Neural cell (in vitro differentiated cells): ENCODE measurements at regions not wholly inside any gene's neighbourhood (a gene's known extent, or its start where the extent isn't known, plus 50 kb on each side); places are given as distances from the start of the nearest gene placed in this dataset.

Source experiments
- H2AFZ ChIP-seq: fragments of 200-600, 300-800 bp; sonication (generic), shearing (Covaris generic); 2 replicates; pipeline ENCODE4 v1.6.0; 2014; ENCODE audit warnings: low read depth, mild to moderate bottlenecking, antibody characterized with exemption, low read length, moderate library complexity
- H3F3A ChIP-seq: fragments of 200-600 bp; shearing (Covaris generic); 2 replicates; pipeline ENCODE4 v1.6.1; 2016; ENCODE audit warnings: mild to moderate bottlenecking, moderate library complexity, mixed read lengths, antibody characterized with exemption, low read length; ENCODE audit not compliant: insufficient read depth, poor library complexity, severe bottlenecking
- H3K27ac ChIP-seq: fragments of 200-600, 300-800 bp; sonication (generic), shearing (Covaris generic); 2 replicates; pipeline ENCODE4 v1.5.1; 2014; ENCODE audit warnings: mild to moderate bottlenecking, low read length, moderate library complexity
- H3K27me3 ChIP-seq: fragments of 300-800, 200-600 bp; sonication (generic), shearing (Covaris generic); 2 replicates; pipeline ENCODE4 v1.6.0; 2014; ENCODE audit warnings: mild to moderate bottlenecking, low read depth, low read length, moderate library complexity; ENCODE audit not compliant: insufficient read depth
- H3K36me3 ChIP-seq: fragments of 300-800, 200-600 bp; sonication (generic), shearing (Covaris generic); 2 replicates; pipeline ENCODE4 v1.5.1; 2014; ENCODE audit warnings: mild to moderate bottlenecking, antibody characterized with exemption, low read length, moderate library complexity; ENCODE audit not compliant: insufficient read depth
- H3K4me2 ChIP-seq: fragments of 300-800, 200-600 bp; sonication (generic), shearing (Covaris generic); 2 replicates; pipeline ENCODE4 v1.6.0; 2014; ENCODE audit warnings: mild to moderate bottlenecking, low read length
- H3K4me3 ChIP-seq: fragments of 300-800, 200-600 bp; sonication (generic), shearing (Covaris generic); 2 replicates; pipeline ENCODE4 v1.5.1; 2014; ENCODE audit warnings: mild to moderate bottlenecking, low read length, moderate library complexity
- H3K79me2 ChIP-seq: fragments of 200-600 bp; shearing (Covaris generic); replicated peaks from 2 replicates; pipeline ENCODE4 v1.6.0; 2014; ENCODE audit warnings: mild to moderate bottlenecking, low read length, moderate library complexity; ENCODE audit not compliant: insufficient read depth
- H3K9ac ChIP-seq: fragments of 300-800, 200-600 bp; sonication (generic), shearing (Covaris generic); 2 replicates; pipeline ENCODE4 v1.6.1; 2016; ENCODE audit warnings: mild to moderate bottlenecking, low read length, mixed read lengths
- H3K9me2 ChIP-seq: fragments of 200-600 bp; shearing (Covaris generic); 2 replicates; pipeline ENCODE4 v1.6.1; 2016; ENCODE audit warnings: mild to moderate bottlenecking, low read length, mixed read lengths; ENCODE audit not compliant: insufficient read depth
- H3K9me3 ChIP-seq: fragments of 200-600, 300-800 bp; sonication (generic), shearing (Covaris generic); 2 replicates; pipeline ENCODE4 v1.6.1; 2016; ENCODE audit warnings: mild to moderate bottlenecking, mixed run types, low read length, moderate library complexity, mixed read lengths
- H4K20me1 ChIP-seq: fragments of 200-600 bp; shearing (Covaris generic); 2 replicates; pipeline ENCODE4 v1.6.1; 2016; ENCODE audit warnings: mild to moderate bottlenecking, mixed run types; ENCODE audit not compliant: insufficient read depth
- EP300 ChIP-seq: fragments of 450-650 bp; conservative IDR thresholded peaks from 2 replicates; pipeline ENCODE4 v1.6.1; 2014; ENCODE audit warnings: antibody characterized with exemption, mild to moderate bottlenecking, moderate library complexity; ENCODE audit not compliant: poor library complexity, severe bottlenecking
- EZH2 ChIP-seq: fragments of 200-600, 300-800 bp; shearing (Covaris generic), sonication (generic); IDR thresholded peaks from 2 replicates; pipeline ENCODE4 v1.6.1; 2014; ENCODE audit warnings: antibody characterized with exemption, low read length, borderline replicate concordance, mild to moderate bottlenecking; ENCODE audit not compliant: insufficient read depth, poor library complexity, severe bottlenecking
- MXI1 ChIP-seq: fragments of 450-650 bp; conservative IDR thresholded peaks from 2 replicates; pipeline ENCODE4 v1.6.1; 2014; ENCODE audit warnings: antibody characterized with exemption, mild to moderate bottlenecking; ENCODE audit not compliant: poor library complexity, severe bottlenecking
- POLR2AphosphoS5 ChIP-seq: IDR thresholded peaks from 2 replicates; pipeline ENCODE4 v1.6.1; 2012
- RAD21 ChIP-seq: fragments of 450-650 bp; conservative IDR thresholded peaks from 2 replicates; pipeline ENCODE4 v1.6.1; 2014; ENCODE audit warnings: antibody characterized with exemption, mild to moderate bottlenecking, moderate library complexity
- SMC3 ChIP-seq: fragments of 450-650 bp; conservative IDR thresholded peaks from 2 replicates; pipeline ENCODE4 v1.6.1; 2014; ENCODE audit warnings: antibody characterized with exemption, mild to moderate bottlenecking, moderate library complexity; ENCODE audit not compliant: poor library complexity
- TAF1 ChIP-seq: IDR thresholded peaks from 2 replicates; pipeline ENCODE4 v1.6.1; 2012; ENCODE audit warnings: low read depth
- TF ChIP-seq, protein P1 (sequence below): IDR thresholded peaks from 2 replicates; pipeline ENCODE4 v1.6.1; 2012; ENCODE audit warnings: borderline replicate concordance
- TF ChIP-seq, protein P2 (sequence below): fragments of 450-650 bp; IDR thresholded peaks from 2 replicates; pipeline ENCODE4 v1.5.1; 2014; ENCODE audit warnings: antibody characterized with exemption, mild to moderate bottlenecking, moderate library complexity; ENCODE audit not compliant: poor library complexity, severe bottlenecking

DNA sequence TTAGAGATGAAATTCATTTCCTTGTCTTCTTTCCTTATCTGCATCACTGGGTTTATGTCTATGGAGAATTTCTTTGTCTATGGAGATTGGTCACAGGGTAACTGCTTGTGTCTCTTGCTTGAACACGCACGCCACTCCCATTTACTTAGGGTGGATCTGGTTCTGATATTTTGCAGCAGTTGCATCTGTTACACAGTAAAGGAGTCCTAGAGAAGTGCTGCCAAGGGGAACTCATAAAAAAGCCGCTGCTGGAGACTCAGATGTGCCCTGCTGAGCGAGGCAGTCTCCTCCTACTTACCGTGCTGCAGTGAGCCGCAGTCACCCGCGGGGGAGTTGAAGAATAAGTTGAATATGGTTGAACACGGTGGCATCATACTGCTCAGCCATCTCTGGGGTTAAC lies 105.2 kb upstream of the KLHL25 start:
- TF ChIP-seq, protein P1, sequence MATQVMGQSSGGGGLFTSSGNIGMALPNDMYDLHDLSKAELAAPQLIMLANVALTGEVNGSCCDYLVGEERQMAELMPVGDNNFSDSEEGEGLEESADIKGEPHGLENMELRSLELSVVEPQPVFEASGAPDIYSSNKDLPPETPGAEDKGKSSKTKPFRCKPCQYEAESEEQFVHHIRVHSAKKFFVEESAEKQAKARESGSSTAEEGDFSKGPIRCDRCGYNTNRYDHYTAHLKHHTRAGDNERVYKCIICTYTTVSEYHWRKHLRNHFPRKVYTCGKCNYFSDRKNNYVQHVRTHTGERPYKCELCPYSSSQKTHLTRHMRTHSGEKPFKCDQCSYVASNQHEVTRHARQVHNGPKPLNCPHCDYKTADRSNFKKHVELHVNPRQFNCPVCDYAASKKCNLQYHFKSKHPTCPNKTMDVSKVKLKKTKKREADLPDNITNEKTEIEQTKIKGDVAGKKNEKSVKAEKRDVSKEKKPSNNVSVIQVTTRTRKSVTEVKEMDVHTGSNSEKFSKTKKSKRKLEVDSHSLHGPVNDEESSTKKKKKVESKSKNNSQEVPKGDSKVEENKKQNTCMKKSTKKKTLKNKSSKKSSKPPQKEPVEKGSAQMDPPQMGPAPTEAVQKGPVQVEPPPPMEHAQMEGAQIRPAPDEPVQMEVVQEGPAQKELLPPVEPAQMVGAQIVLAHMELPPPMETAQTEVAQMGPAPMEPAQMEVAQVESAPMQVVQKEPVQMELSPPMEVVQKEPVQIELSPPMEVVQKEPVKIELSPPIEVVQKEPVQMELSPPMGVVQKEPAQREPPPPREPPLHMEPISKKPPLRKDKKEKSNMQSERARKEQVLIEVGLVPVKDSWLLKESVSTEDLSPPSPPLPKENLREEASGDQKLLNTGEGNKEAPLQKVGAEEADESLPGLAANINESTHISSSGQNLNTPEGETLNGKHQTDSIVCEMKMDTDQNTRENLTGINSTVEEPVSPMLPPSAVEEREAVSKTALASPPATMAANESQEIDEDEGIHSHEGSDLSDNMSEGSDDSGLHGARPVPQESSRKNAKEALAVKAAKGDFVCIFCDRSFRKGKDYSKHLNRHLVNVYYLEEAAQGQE: no peak
- TF ChIP-seq, protein P2, sequence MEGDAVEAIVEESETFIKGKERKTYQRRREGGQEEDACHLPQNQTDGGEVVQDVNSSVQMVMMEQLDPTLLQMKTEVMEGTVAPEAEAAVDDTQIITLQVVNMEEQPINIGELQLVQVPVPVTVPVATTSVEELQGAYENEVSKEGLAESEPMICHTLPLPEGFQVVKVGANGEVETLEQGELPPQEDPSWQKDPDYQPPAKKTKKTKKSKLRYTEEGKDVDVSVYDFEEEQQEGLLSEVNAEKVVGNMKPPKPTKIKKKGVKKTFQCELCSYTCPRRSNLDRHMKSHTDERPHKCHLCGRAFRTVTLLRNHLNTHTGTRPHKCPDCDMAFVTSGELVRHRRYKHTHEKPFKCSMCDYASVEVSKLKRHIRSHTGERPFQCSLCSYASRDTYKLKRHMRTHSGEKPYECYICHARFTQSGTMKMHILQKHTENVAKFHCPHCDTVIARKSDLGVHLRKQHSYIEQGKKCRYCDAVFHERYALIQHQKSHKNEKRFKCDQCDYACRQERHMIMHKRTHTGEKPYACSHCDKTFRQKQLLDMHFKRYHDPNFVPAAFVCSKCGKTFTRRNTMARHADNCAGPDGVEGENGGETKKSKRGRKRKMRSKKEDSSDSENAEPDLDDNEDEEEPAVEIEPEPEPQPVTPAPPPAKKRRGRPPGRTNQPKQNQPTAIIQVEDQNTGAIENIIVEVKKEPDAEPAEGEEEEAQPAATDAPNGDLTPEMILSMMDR: no peak
- TF ChIP-seq TAF1: no peak
- TF ChIP-seq EP300: no peak
- TF ChIP-seq SMC3: no peak
- Histone ChIP-seq H3K27me3 (no peaks in the 10 kb centered on the region), H3K4me2 (no peak overlapping the region), H3K9me2 (no peaks in the 10 kb centered on the region), H3K27ac (no peak overlapping the region), H3K79me2 (no peaks in the 10 kb centered on the region), H3K36me3 (no peaks in the 10 kb centered on the region), H4K20me1 (no peaks in the 10 kb centered on the region), H2AFZ (no peak overlapping the region), H3K4me3 (no peak overlapping the region), H3K9me3 (no peaks in the 10 kb centered on the region), H3K9ac (no peak overlapping the region), H3F3A (no peaks in the 10 kb centered on the region)

DNA sequence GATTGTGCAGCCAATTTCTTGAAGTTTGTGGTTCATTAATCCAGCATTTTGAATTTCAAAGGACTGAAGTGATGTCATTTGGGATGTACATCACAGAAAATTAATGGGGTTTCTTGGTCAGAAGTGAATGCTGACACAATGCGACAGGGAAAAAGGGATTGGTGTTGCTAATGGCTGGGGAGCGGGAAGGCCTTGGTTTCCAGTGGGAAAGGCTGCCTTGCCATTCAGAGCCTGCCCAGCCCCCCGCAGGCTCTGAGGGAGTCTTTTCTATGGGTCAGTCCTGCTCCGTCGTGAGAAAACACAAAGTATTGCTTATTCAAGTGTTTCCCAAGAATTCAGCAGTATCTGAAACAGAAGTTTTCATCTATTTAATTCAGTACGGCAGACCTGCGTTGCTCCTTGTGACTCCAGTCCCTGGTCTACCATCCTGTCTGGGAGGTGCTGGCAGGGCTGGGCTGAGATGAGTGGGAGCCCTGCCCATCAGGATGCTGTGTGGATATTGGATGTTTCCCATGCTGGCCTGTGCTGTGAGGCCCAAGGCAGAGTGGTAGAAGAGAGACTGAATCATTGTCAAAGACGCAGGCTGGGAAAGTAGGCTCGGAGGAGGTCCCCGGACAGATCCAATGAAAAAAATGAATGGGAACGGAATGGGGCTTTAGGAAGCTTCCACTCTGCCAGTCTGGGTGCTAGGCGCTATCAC lies 111.2 kb upstream of the KLHL25 start:
- TF ChIP-seq POLR2AphosphoS5: no peak
- TF ChIP-seq EZH2: no peak
- TF ChIP-seq, protein P1: no peak
- no peak for TF ChIP-seq EP300
- no peak for TF ChIP-seq RAD21
- TF ChIP-seq, protein P2: no peak
- no peak for TF ChIP-seq MXI1
- TF ChIP-seq TAF1: no peak
- TF ChIP-seq SMC3: no peak
- H3K9me2 ChIP-seq: no peaks in the 10 kb centered on the region
- no peaks in the 10 kb centered on the region for H4K20me1 ChIP-seq
- no peak overlapping the region for H2AFZ ChIP-seq
- no peaks in the 10 kb centered on the region for H3K27me3 ChIP-seq
- no peak overlapping the region for H3K27ac ChIP-seq
- no peak overlapping the region for H3K4me3 ChIP-seq
- no peaks in the 10 kb centered on the region for H3K9me3 ChIP-seq
- no peaks in the 10 kb centered on the region for H3K36me3 ChIP-seq
- no peaks in the 10 kb centered on the region for H3K79me2 ChIP-seq
- no peak overlapping the region for H3K9ac ChIP-seq
- no peak overlapping the region for H3K4me2 ChIP-seq
- no peaks in the 10 kb centered on the region for H3F3A ChIP-seq
